ENCODE measurements at regions not wholly inside any gene's neighbourhood (a gene's known extent, or its start where the extent isn't known, plus 50 kb on each side); places are given as distances from the start of the nearest gene placed in this dataset.

- TF ChIP-seq, protein P1, sequence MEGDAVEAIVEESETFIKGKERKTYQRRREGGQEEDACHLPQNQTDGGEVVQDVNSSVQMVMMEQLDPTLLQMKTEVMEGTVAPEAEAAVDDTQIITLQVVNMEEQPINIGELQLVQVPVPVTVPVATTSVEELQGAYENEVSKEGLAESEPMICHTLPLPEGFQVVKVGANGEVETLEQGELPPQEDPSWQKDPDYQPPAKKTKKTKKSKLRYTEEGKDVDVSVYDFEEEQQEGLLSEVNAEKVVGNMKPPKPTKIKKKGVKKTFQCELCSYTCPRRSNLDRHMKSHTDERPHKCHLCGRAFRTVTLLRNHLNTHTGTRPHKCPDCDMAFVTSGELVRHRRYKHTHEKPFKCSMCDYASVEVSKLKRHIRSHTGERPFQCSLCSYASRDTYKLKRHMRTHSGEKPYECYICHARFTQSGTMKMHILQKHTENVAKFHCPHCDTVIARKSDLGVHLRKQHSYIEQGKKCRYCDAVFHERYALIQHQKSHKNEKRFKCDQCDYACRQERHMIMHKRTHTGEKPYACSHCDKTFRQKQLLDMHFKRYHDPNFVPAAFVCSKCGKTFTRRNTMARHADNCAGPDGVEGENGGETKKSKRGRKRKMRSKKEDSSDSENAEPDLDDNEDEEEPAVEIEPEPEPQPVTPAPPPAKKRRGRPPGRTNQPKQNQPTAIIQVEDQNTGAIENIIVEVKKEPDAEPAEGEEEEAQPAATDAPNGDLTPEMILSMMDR (conservative IDR thresholded peaks at IDR 0.05): no peak
- TF ChIP-seq EZH2 (IDR thresholded peaks at IDR 0.05; ENCODE audit: low read depth): no peak
These were observed 55.4 kb upstream of the RUFY1 start for GRCh38 chr5:179494774-179495526.
